ENCODE measurements at regions not wholly inside any gene's neighbourhood (a gene's known extent, or its start where the extent isn't known, plus 50 kb on each side); places are given as distances from the start of the nearest gene placed in this dataset.
"Not testable (repeated sequence)": the region's sequence is repeated elsewhere in the genome, so short reads cannot be mapped to it uniquely, and the experiment has no call there.

DNA sequence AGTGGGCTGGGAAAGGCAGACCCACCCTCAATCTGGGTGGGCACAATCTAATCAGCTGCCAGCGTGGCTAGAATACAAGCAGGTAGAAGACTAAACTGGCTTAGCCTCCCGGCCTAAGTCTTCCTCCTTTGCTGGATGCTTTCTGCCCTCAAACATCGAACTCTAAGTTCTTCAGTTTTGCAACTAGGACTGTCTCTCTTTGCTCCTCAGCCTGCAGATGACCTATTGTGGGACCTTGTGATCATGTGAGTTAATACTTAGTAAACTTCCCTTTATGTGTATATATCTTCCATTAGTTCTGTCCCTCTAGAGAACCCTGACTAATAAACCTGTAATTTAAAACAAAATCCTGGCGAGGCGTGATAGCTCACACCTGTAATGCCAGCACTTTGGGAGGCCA lies 51.8 kb upstream of the SLC39A8 start:
- TF ChIP-seq NFE2L2 (IDR thresholded peaks at IDR 0.05; ENCODE audit: low read depth, low read length); POLR2A (IDR thresholded peaks at IDR 0.05; ENCODE audit: low read depth, low read length); RFX5 (IDR thresholded peaks at IDR 0.05; ENCODE audit: low read depth, low read length); CEBPB (IDR thresholded peaks at IDR 0.05; ENCODE audit: low read depth, low read length); RAD21 (IDR thresholded peaks at IDR 0.05; ENCODE audit: low read length); BHLHE40 (IDR thresholded peaks at IDR 0.05; ENCODE audit: low read depth, low read length): not testable (repeated sequence)
- TF ChIP-seq, protein P1, sequence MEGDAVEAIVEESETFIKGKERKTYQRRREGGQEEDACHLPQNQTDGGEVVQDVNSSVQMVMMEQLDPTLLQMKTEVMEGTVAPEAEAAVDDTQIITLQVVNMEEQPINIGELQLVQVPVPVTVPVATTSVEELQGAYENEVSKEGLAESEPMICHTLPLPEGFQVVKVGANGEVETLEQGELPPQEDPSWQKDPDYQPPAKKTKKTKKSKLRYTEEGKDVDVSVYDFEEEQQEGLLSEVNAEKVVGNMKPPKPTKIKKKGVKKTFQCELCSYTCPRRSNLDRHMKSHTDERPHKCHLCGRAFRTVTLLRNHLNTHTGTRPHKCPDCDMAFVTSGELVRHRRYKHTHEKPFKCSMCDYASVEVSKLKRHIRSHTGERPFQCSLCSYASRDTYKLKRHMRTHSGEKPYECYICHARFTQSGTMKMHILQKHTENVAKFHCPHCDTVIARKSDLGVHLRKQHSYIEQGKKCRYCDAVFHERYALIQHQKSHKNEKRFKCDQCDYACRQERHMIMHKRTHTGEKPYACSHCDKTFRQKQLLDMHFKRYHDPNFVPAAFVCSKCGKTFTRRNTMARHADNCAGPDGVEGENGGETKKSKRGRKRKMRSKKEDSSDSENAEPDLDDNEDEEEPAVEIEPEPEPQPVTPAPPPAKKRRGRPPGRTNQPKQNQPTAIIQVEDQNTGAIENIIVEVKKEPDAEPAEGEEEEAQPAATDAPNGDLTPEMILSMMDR (conservative IDR thresholded peaks at IDR 0.05; ENCODE audit: low read depth, low read length) = not testable (repeated sequence)
- TF ChIP-seq, protein P2, sequence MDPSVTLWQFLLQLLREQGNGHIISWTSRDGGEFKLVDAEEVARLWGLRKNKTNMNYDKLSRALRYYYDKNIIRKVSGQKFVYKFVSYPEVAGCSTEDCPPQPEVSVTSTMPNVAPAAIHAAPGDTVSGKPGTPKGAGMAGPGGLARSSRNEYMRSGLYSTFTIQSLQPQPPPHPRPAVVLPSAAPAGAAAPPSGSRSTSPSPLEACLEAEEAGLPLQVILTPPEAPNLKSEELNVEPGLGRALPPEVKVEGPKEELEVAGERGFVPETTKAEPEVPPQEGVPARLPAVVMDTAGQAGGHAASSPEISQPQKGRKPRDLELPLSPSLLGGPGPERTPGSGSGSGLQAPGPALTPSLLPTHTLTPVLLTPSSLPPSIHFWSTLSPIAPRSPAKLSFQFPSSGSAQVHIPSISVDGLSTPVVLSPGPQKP (IDR thresholded peaks at IDR 0.05; ENCODE audit: borderline replicate concordance, low read depth, low read length) = not testable (repeated sequence)
- TF ChIP-seq, protein P3, sequence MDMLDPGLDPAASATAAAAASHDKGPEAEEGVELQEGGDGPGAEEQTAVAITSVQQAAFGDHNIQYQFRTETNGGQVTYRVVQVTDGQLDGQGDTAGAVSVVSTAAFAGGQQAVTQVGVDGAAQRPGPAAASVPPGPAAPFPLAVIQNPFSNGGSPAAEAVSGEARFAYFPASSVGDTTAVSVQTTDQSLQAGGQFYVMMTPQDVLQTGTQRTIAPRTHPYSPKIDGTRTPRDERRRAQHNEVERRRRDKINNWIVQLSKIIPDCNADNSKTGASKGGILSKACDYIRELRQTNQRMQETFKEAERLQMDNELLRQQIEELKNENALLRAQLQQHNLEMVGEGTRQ (IDR thresholded peaks at IDR 0.05; ENCODE audit: low read depth, low read length) = not testable (repeated sequence)

Data from IMR-90 (cell line).